ENCODE measurements at regions not wholly inside any gene's neighbourhood (a gene's known extent, or its start where the extent isn't known, plus 50 kb on each side); places are given as distances from the start of the nearest gene placed in this dataset.

GRCh38 chr1:191533254-191533653, 625.0 kb upstream of the RGS18 start:
- no peak for TF ChIP-seq ZNF232 (CRISPR knock-in tag; IDR thresholded peaks at IDR 0.05)
- TF ChIP-seq CREB1 (CRISPR knock-in tag; IDR thresholded peaks at IDR 0.05): no peak
- no peak for TF ChIP-seq NR2C2 (CRISPR knock-in tag; IDR thresholded peaks at IDR 0.05)
- TF ChIP-seq JUN (CRISPR knock-in tag; IDR thresholded peaks at IDR 0.05): no peak
- TF ChIP-seq RELA (CRISPR knock-in tag; IDR thresholded peaks at IDR 0.05; ENCODE audit: borderline replicate concordance): no peak
- TF ChIP-seq CTCF (IDR thresholded peaks at IDR 0.05): no peak
- no peak for TF ChIP-seq ZNF512 (CRISPR knock-in tag; IDR thresholded peaks at IDR 0.05; ENCODE audit: borderline replicate concordance)
- TF ChIP-seq SMAD3 (CRISPR knock-in tag; IDR thresholded peaks at IDR 0.05; ENCODE audit: borderline replicate concordance): no peak
